ENCODE measurements at regions not wholly inside any gene's neighbourhood (a gene's known extent, or its start where the extent isn't known, plus 50 kb on each side); places are given as distances from the start of the nearest gene placed in this dataset.

- CTCF ChIA-PET = no interaction called here
- Histone ChIP-seq H3K27ac (ENCODE audit: control insufficient read depth, insufficient read depth) (no peak overlapping the region), H2AFZ (ENCODE audit: control insufficient read depth, low read depth, low read length) (no peak overlapping the region), H3K4me2 (ENCODE audit: control insufficient read depth, insufficient read depth) (no peak overlapping the region), H3K9me3 (replicated peaks; ENCODE audit: control insufficient read depth, insufficient read depth, low read length) (no peaks in the 10 kb centered on the region), H3K4me3 (no peak overlapping the region), H4K20me1 (ENCODE audit: control insufficient read depth, insufficient read depth) (no peaks in the 10 kb centered on the region), H3K4me1 (ENCODE audit: control insufficient read depth, insufficient read depth, low read length) (no peaks in the 10 kb centered on the region), H3K79me2 (ENCODE audit: control insufficient read depth, insufficient read depth, low read length) (no peaks in the 10 kb centered on the region), H3K36me3 (ENCODE audit: control insufficient read depth in 2 of 2, insufficient read depth in 2 of 2, low read length in 1 of 2) (no peaks in the 10 kb centered on the region), H3K9ac (ENCODE audit: control insufficient read depth, insufficient read depth, low read length) (no peak overlapping the region), H3K27me3 (replicated peaks in 1 of 2; ENCODE audit: control insufficient read depth in 2 of 2, insufficient read depth in 2 of 2, low read length in 1 of 2) (no peaks in the 10 kb centered on the region)
- no peak for FAIRE-seq
- POLR2A ChIA-PET = no interaction called here
- TF ChIP-seq RCOR1 (conservative IDR thresholded peaks at IDR 0.05; ENCODE audit: low read depth, low read length) (no peak), SIN3A (IDR thresholded peaks at IDR 0.05; ENCODE audit: low read depth, low read length) (no peak), ESRRA (IDR thresholded peaks at IDR 0.05; ENCODE audit: low read length) (no peak), E2F4 (IDR thresholded peaks at IDR 0.05; ENCODE audit: low read depth, low read length) (no peak), ZBTB40 (IDR thresholded peaks at IDR 0.05; ENCODE audit: borderline replicate concordance) (no peak), CEBPB (IDR thresholded peaks at IDR 0.05; ENCODE audit: borderline replicate concordance in 1 of 2, low read depth in 2 of 2, low read length in 2 of 2) (no peak), SUPT20H (IDR thresholded peaks at IDR 0.05; ENCODE audit: borderline replicate concordance, control insufficient read depth, low read depth, low read length) (no peak), CTCF (IDR thresholded peaks at IDR 0.05 in 2 of 3, conservative IDR thresholded peaks at IDR 0.05 in 1 of 3; ENCODE audit: control insufficient read depth in 2 of 3, extremely low read depth in 1 of 3, insufficient read depth in 1 of 3, low read depth in 3 of 3, low read length in 3 of 3) (no peak), HDAC6 (IDR thresholded peaks at IDR 0.05; ENCODE audit: unreplicated experiment) (no peak), SMC3 (IDR thresholded peaks at IDR 0.05; ENCODE audit: borderline replicate concordance, low read length) (no peak), MXI1 (IDR thresholded peaks at IDR 0.05; ENCODE audit: low read depth, low read length) (no peak), ATF7 (IDR thresholded peaks at IDR 0.05; ENCODE audit: low read depth) (no peak), MLLT1 (IDR thresholded peaks at IDR 0.05) (no peak)
- SMC1A ChIA-PET (ENCODE audit: uncharacterized antibody, unreplicated experiment) = no interaction called here
- RAD21 ChIA-PET (ENCODE audit: unreplicated experiment) = no interaction called here
- no peak for ATAC-seq
- intact Hi-C loops (cut with micrococcal nuclease; ENCODE audit: unreplicated experiment) (no loop called here), in situ Hi-C loops (cut with MboI) (no loop called here)
- WGBS (ENCODE audit: insufficient coverage, insufficient replicate concordance, low lambda C conversion rate, missing lambda C conversion rate) = 7% methylated on average over 4 of the region's 4 CpGs
- DNase-seq (ENCODE audit: low read depth, low spot score) = no peak
- no TSS peak for BruUV-seq (replicated peaks)
Measured at GRCh38 chr12:105921872-105922669, 216.7 kb downstream of the NUAK1 start.
